ENCODE measurements at regions not wholly inside any gene's neighbourhood (a gene's known extent, or its start where the extent isn't known, plus 50 kb on each side); places are given as distances from the start of the nearest gene placed in this dataset.

GRCh38 chr11:129595038-129595962 is 219.7 kb downstream of the BARX2 start:
- TF ChIP-seq OSR1 (CRISPR knock-in tag; IDR thresholded peaks at IDR 0.05) (no peak), CSDC2 (CRISPR knock-in tag; IDR thresholded peaks at IDR 0.05) (no peak), GLIS3 (CRISPR knock-in tag; IDR thresholded peaks at IDR 0.05) (no peak), PPARA (CRISPR knock-in tag; IDR thresholded peaks at IDR 0.05; ENCODE audit: borderline replicate concordance) (no peak), ZFP3 (CRISPR knock-in tag; IDR thresholded peaks at IDR 0.05) (no peak), ARNTL (CRISPR knock-in tag; IDR thresholded peaks at IDR 0.05; ENCODE audit: borderline replicate concordance, low read depth) (no peak), ISL1 (CRISPR knock-in tag; IDR thresholded peaks at IDR 0.05) (no peak)
- TF ChIP-seq, protein P1, sequence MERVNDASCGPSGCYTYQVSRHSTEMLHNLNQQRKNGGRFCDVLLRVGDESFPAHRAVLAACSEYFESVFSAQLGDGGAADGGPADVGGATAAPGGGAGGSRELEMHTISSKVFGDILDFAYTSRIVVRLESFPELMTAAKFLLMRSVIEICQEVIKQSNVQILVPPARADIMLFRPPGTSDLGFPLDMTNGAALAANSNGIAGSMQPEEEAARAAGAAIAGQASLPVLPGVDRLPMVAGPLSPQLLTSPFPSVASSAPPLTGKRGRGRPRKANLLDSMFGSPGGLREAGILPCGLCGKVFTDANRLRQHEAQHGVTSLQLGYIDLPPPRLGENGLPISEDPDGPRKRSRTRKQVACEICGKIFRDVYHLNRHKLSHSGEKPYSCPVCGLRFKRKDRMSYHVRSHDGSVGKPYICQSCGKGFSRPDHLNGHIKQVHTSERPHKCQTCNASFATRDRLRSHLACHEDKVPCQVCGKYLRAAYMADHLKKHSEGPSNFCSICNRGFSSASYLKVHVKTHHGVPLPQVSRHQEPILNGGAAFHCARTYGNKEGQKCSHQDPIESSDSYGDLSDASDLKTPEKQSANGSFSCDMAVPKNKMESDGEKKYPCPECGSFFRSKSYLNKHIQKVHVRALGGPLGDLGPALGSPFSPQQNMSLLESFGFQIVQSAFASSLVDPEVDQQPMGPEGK (CRISPR knock-in tag; IDR thresholded peaks at IDR 0.05; ENCODE audit: borderline replicate concordance), result no peak
- TF ChIP-seq, protein P2, sequence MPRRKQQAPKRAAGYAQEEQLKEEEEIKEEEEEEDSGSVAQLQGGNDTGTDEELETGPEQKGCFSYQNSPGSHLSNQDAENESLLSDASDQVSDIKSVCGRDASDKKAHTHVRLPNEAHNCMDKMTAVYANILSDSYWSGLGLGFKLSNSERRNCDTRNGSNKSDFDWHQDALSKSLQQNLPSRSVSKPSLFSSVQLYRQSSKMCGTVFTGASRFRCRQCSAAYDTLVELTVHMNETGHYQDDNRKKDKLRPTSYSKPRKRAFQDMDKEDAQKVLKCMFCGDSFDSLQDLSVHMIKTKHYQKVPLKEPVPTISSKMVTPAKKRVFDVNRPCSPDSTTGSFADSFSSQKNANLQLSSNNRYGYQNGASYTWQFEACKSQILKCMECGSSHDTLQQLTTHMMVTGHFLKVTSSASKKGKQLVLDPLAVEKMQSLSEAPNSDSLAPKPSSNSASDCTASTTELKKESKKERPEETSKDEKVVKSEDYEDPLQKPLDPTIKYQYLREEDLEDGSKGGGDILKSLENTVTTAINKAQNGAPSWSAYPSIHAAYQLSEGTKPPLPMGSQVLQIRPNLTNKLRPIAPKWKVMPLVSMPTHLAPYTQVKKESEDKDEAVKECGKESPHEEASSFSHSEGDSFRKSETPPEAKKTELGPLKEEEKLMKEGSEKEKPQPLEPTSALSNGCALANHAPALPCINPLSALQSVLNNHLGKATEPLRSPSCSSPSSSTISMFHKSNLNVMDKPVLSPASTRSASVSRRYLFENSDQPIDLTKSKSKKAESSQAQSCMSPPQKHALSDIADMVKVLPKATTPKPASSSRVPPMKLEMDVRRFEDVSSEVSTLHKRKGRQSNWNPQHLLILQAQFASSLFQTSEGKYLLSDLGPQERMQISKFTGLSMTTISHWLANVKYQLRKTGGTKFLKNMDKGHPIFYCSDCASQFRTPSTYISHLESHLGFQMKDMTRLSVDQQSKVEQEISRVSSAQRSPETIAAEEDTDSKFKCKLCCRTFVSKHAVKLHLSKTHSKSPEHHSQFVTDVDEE (CRISPR knock-in tag; IDR thresholded peaks at IDR 0.05), result no peak
